Hippocampal formation (tissue), 2 donors: ENCODE measurements at regions not wholly inside any gene's neighbourhood (a gene's known extent, or its start where the extent isn't known, plus 50 kb on each side); places are given as distances from the start of the nearest gene placed in this dataset.

Experiments
- DNase-seq, 2 donors: peaks; one replicate each; lab custom pipeline; 2025; lab: John Stamatoyannopoulos, UW

DNA sequence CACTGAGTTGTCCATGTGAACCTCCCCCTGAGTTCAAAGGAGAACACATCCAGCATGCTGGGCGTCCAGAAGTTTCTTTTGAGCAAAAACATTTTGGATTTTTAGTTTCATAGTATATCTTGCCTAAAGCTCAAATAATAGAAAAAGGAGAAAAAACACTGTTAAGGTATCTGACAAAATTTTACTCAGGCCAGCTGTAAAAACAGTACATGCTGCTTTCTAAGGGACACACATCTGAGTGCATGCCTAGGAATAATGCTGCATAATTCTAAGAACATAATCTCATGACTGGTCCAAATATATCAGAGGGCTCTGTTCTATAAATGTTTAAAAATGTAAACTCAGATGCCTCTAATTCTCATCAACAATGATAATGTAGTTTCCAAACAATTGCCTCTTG lies 561.3 kb upstream of the INTU start:
- no peak for DNase-seq

DNA sequence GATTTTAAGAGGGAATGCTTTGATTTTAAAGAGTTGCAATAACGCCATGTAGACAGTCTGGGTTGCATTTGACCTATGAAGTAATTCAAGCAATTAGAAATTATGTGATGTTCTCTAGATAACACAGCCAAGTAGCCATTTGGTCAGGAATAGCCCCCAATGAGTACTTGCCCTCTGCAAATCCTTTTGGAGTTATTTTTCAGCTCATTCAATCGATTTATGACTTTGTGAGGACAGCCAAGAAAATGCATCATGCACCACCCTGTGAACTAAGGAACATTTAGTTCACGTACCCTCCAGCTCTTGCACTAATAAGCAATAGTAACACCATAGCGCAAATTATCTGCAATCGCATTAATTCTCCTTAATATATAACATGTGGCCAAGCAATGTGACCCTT lies 552.6 kb upstream of the INTU start:
- no peak for DNase-seq

GRCh38 chr4:127081041-127081440 lies 551.7 kb upstream of the INTU start:
- DNase-seq = no peak

DNA sequence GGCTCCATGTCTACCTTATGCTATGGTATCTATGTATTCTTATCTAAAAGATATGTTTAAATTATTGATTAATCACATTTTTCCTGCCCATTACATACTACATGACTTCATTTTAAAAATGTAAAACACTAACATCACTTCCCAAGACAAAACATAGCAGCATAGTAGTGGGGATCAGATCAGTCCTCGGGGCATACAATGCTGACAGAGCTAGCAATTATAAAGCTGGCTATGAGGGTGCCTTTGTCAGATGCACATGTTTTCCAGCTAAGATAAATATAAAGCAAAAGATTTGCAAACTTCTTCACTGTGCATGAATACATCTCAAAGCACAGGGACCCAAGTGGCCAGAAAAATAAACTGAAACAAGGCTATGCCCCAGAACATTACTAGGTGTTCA lies 549.8 kb upstream of the INTU start:
- DNase-seq = no peak

GRCh38 chr4:127084666-127085065 lies 548.1 kb upstream of the INTU start:
- DNase-seq = no peak

DNA sequence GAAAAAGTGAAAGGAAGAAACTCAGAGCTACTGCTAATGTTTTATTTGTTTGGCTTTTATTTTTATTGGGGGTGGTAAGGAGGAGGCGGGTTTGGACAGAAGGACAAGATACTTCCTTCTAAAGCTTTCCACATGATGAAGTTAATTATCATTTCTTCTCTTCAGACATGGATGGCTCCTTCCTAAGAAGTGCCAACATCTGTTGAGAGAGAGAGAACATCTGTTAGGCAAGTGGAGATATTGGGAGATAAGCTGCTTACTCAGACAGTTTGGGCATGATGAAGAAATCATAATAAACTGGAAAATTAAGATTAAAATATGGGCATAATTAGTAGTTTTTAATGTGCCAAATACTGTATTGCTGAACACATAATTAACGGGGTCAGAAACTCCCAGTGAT lies 535.7 kb upstream of the INTU start:
- no peak for DNase-seq

DNA sequence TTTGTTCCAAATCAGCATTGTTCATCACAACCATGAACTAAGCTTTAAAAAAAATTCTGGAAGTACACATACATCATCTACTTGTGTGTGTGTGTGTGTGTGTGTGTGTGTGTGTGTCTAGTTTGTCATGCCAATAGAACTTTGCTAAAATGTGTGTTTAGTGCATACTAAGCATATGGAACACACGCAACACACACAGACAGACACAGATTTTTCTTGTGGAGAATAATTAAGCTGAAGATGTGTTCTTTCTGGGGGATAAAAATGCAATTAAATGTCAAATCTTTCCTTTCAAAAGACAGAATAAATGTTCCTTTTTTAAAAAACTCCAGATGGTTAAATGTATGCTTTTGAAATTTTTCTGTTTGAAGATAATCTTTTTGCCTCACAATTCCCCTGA lies 530.4 kb upstream of the INTU start:
- no peak for DNase-seq

- DNase-seq = no peak
Observed at GRCh38 chr4:127103681-127104115, 529.1 kb upstream of the INTU start.

- no peak for DNase-seq
Observed at GRCh38 chr4:127113844-127114362, 518.9 kb upstream of the INTU start.

DNA sequence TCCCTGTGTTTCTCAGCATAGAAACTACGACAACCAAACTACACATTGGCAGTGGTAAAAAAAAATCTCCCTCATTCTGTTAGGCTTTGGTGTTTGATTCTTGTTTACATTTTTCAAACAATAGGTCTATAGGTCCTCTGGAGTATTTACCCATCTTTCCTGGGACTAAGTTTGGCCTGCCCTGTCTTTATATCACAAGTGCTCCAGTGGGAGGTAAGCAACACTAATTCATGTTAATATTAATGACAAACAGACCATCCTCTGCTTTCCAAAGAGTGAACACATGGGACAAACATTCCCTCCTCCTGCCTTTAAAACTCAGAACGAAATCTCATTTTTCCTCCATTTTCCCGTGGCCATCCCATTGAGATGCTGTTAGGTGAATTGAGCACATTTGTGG lies 514.1 kb upstream of the INTU start:
- no peak for DNase-seq

- no peak for DNase-seq
Observed at GRCh38 chr4:127120441-127121090, 512.2 kb upstream of the INTU start.

DNA sequence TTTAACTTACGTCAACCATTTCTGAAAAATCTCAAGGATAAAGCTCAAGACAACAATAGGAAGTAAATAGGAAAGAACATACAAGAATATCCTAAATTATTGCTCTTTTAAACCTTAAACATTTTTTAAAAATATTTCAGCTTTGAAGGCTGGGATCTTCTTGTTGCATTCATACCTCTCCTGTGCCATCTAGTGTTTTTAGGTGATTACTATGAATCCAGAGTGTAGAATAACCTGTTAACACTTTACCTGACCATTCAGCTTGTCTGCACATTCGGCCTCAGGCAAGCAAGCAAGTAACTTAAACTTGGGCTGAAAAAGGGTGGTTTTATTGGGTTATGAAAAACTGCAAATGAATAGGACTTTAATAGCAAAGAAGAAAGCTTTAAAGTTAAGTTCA lies 507.8 kb upstream of the INTU start:
- DNase-seq = peak in 1 of 2 donors; percentile 4

- no peak for DNase-seq
Observed at GRCh38 chr4:127126718-127127117, 506.0 kb upstream of the INTU start.

GRCh38 chr4:127131527-127131926 lies 501.2 kb upstream of the INTU start:
- DNase-seq = no peak

GRCh38 chr4:127134490-127134889 lies 498.3 kb upstream of the INTU start:
- no peak for DNase-seq

DNA sequence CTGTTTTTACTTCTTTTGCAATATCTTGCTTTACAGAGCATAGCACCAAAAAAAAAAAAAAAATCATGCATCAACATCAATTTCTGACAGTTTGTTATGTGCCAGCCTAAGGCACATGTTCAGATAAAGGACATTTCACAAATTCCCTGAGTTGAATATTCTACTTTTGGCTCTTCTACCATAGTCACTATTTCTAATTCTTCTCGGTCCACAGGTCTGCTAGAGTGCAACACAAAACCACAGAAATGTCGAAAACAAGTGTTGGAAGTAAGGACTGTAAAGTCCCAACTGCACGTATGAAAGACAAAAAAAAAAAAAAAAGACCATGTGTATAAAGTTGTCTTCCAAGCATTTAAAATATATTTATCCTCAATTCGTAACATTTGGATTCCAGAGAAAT lies 494.2 kb upstream of the INTU start:
- DNase-seq = no peak

DNA sequence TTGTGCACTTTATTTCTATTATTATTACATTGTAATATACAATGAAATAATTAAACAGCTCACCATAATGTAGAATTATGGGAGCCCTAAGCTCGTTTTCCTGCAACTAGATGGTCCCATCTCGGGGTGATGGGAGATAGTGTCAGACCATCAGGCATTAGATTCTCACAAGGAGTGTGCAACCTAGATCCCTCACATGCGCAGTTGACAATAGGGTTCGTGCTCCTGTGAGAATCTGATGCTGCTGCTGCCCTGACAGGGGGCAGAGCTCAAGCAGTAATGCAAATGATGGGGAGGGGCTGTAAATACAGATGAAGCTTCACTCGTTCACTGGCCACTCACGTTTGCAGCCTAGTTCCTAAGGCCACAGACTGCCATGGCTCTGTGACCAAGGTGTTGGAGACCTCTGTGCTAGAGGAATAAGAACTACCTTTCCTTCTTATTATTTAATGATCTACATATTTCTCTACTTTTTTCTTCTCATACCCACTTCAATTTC lies 492.9 kb upstream of the INTU start:
- no peak for DNase-seq

DNA sequence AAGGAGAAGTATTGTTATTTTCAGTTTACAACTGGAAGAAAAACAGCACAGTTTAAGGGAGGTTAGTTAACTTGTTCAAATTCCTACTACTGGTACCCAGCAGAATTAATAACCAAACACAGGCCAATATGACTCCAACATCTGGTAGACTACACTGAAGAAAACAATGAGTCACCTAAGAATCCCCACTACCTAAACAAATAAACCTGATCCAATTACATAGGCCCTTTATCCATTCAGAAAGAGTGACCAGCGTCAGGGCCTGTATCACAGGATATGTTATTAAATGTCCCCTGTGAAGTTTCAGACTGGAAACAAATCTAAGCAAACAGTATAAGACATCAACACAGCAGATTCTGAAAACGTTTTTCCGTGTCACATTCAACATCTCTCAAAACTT lies 492.5 kb upstream of the INTU start:
- no peak for DNase-seq

GRCh38 chr4:127141856-127142255 lies 490.9 kb upstream of the INTU start:
- DNase-seq = no peak

GRCh38 chr4:127143460-127144195 lies 489.1 kb upstream of the INTU start:
- DNase-seq = no peak

- DNase-seq = no peak
Observed at GRCh38 chr4:127145006-127145540, 487.7 kb upstream of the INTU start.

- no peak for DNase-seq
Observed at GRCh38 chr4:127148165-127148564, 484.6 kb upstream of the INTU start.

- DNase-seq = no peak
Observed at GRCh38 chr4:127149086-127149485, 483.7 kb upstream of the INTU start.
